NCI-H82 treated with DMSO at 0.1 percent for 48 hours (cell line): ENCODE measurements at regions not wholly inside any gene's neighbourhood (a gene's known extent, or its start where the extent isn't known, plus 50 kb on each side); places are given as distances from the start of the nearest gene placed in this dataset.

Experiments
- DNase-seq: peaks from one replicate; lab custom pipeline; 2025; ENCODE audit not compliant: unreplicated experiment; lab: John Stamatoyannopoulos, UW

DNA sequence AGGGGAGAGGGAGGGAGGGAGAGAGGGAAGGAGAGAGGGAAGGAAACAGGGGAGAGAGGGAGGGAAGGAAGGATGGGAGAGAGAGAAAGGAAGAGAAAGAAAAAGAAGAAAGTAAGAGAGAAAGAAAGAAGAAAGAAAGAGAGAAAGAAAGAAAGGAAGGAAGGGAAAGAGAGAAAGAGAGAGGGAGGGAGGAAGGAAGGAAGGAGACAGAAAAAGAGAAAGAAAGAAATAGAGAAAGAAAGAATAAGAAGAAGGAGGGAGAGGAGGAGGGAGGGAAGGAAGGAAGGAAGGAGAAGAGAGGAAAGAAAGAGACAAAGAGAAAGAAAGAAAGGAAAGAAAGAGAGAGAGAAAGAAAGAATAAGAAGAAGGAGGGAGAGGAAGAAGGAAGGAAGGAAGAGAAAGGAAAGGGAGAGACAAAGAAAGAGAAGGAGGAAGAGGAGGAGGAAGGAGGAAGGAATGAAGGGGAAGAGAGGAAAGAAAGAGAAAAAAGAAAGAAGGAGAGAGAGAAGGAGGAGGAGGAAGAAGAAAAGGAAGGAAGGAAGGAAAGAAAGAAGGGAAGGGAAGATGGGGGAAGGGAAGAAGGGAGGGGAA is 189.6 kb downstream of the PARM1 start:
- DNase-seq = no peak

DNA sequence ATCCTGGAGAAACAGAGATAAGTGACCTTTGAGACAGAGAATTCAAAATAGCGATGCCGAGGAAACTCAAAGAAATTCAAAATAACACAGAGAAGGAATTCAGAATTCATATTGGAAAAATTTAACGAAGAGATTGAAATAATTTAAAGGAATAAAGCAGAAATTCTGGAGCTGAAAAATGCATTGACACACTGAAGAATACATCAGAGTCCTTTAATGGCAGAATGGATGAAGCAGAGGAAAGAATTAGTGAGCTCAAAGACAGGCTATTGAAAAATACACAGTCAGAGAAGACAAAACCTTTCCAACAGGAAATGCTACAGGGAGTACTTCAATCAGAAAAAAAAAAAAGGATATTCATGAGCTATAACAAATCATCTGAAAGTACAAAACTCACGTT is 185.8 kb downstream of the PARM1 start:
- no peak for DNase-seq

DNA sequence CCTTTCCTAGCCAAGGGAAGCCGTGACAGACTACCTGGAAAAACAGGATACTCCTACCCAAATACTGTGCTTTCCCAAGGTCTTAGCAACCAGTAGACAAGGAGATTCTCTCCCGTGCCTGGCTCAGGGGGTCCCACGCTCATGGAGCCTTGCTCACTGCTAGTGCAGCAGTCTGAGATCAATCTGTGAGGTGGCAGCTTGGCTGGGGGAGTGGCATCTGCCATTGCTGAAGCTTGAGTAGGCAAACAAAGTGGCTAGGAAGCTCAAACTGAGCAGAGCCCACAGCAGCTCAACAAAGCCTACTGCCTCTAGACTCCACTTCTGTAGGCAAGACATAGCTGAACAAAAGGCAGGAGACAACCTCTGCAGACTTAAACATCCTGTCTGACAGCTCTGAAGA is 177.1 kb downstream of the PARM1 start:
- DNase-seq = no peak

DNA sequence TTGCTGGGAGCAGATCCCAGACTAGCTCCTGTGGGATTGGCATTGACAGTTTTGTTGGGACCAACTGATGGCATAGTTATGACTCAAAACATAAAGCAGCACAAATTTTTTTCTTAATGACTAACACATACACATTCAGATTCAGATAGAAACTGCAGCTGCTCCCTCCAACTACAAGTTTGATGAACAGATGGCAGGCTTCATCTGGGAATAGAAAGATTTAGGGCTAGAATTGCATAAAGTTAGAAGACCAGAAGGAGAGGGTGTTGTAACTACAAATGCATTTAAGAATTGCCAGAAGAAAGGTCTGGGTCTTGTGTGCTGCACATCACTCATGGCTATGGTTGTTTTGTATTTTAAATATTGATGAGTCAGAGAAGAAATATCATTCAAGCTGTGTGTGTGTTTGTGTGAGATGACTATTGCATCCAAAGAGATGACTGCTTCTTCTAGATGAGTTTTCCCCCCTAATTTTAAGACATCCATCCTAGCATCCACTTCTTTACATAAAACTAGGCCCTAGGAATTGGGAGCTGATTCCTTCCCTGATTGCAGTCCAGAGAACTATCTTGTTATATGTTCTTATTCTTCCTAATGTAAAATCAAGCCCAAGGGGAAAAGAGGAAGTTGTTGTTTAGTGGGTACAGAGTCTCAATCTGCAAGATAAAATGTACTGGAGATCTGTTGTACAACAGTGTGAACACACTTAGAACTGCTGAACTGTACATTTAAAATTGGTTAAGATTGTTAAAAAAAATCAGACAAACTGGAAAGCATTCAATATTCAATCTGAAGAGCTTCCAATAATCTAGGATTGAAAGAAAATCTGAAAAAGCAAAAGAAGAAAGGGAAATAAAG is 175.1 kb downstream of the PARM1 start:
- no peak for DNase-seq

DNA sequence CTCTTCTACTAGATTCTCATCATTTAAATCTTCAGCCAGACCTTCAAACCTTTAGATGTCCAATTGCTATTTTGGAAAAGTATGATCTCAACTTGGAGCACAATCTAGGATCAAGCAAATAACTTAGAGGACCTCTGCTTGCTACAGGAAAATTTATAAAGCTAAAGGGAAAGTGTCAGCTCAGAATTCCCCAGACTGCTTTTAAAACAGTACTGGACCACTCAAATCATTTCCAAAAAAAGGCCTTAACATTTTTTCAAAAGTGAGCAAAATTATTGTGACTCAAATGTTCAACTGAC is 169.8 kb downstream of the PARM1 start:
- no peak for DNase-seq

DNA sequence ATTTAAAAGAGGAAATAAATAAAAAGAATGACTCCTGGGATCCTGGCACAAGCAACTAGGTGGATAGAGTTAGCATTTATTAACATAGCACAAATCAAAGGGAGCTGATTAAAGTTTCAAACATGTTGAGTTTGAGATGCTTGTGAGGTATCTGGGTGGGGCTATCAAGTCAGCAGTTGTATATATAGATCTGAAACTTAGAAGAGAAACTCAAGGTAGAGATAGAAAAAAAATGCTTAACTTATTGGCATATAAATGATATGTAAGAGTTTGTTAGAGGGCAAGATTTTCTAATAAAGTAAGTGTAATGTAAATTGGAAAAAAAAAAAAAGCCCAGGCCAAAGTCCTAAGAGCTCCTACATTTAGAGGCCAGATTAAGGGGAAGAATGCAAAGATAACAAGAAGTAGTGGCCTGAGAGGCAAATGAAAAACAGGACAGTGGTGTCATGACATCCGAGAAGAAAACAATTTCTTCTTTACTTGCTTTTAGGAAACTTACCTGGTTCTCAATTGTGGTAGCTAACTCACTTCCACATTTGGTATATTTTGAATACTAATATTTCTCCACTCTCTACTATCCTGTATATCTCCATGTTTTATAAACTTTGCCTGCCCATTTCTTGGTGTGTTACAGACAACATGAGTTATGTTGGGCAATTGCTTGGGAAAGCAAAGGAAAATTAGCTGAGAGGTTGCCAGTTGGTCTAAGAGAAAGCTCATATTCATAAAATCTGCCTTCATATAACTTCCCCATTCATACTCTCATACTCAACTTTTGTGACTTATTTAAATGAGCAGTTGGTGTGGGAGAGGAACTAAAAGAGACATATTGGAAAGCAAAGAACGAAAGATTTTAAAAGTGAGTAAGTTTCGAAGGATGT is 169.2 kb downstream of the PARM1 start:
- no peak for DNase-seq
